PC-9 (cell line): ENCODE measurements at regions not wholly inside any gene's neighbourhood (a gene's known extent, or its start where the extent isn't known, plus 50 kb on each side); places are given as distances from the start of the nearest gene placed in this dataset.

Source experiments
- CTCF ChIP-seq: fragments of 200-600 bp; sonication (generic); conservative IDR thresholded peaks from 2 replicates; pipeline ENCODE4 v1.6.1; 2017; ENCODE audit warnings: mixed run types, antibody characterized with exemption, mild to moderate bottlenecking, moderate library complexity
- EZH2 ChIP-seq: fragments of 200-600 bp; sonication (generic); IDR thresholded peaks from 2 replicates; pipeline ENCODE4 v1.8.0; 2017; ENCODE audit warnings: antibody characterized with exemption, low read depth

- TF ChIP-seq EZH2 (no peak), CTCF (no peak)
Observed at GRCh38 chr13:62096652-62097051, 681.0 kb upstream of the PCDH20 start.
